ENCODE measurements at regions not wholly inside any gene's neighbourhood (a gene's known extent, or its start where the extent isn't known, plus 50 kb on each side); places are given as distances from the start of the nearest gene placed in this dataset.

DNA sequence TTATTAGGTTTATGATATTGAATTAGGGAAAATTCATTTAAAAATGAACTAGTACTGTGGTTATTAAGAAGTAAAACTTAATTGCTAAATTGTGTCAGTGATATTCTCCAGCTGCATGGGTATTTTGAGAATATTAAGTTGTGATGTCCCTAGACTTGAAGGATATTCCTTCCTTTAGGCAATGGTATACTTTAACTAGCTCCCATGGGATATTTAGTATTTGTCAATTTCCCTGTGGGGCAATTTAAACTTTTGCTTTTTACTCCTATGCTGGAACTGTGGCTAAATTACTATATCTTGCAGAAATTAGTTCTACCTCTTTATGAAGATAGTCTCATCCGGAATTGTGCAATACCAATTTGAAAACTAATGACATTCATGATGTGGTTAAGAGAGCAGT is 151.6 kb upstream of the CSNK1A1L start:
- TF ChIP-seq POLR2A (IDR thresholded peaks at IDR 0.05; ENCODE audit: low read length) (no peak), GATA1 (IDR thresholded peaks at IDR 0.05; ENCODE audit: low read depth, low read length) (no peak)
